Esophagus muscularis mucosa (tissue), 4 donors: ENCODE measurements at regions not wholly inside any gene's neighbourhood (a gene's known extent, or its start where the extent isn't known, plus 50 kb on each side); places are given as distances from the start of the nearest gene placed in this dataset.

ENCODE experiments used
- DNase-seq: peaks from one replicate; pipeline ENCODE4 v3.0.0-alpha.2; 2017; ENCODE audit errors: extremely low spot score
- H3K27ac ChIP-seq, 4 donors: fragments of 200-600 bp; sonication (generic); replicated peaks in 1 of 4; 1 replicate in 3 of 4; 2 replicates in 1 of 4; pipeline ENCODE4 v1.5.1; 2016 to 2019; ENCODE audit warnings: mild to moderate bottlenecking in 1 of 4
- H3K27me3 ChIP-seq, 4 donors: fragments of 200-600 bp; sonication (generic); one replicate each; pipeline versions ENCODE4 v1.5.1 to v1.6.0; 2016 to 2019
- H3K36me3 ChIP-seq, 4 donors: fragments of 200-600 bp; sonication (generic); one replicate each; pipeline ENCODE4 v1.5.1; 2016 to 2019
- H3K4me1 ChIP-seq, 4 donors: fragments of 200-600 bp; sonication (generic); one replicate each; pipeline ENCODE4 v1.5.1; 2016 to 2019
- H3K4me3 ChIP-seq, 4 donors: fragments of 200-600 bp; sonication (generic); 1 replicate in 2 of 4; 2 replicates in 2 of 4; pipeline ENCODE4 v1.5.1; 2016 to 2019; ENCODE audit warnings: mild to moderate bottlenecking in 4 of 4, moderate library complexity in 1 of 4
- H3K9me3 ChIP-seq, 4 donors: fragments of 200-600 bp; sonication (generic); 1 replicate in 3 of 4; 2 replicates in 1 of 4; pipeline ENCODE4 v1.5.1; 2016 to 2019
- CTCF ChIP-seq, 3 experiments: fragments of 200-600 bp in 2 of 3; fragments of 450-650 bp in 1 of 3; sonication (generic) in 2 of 3; IDR thresholded peaks; one replicate each; pipeline ENCODE4 v1.5.1; 2017 to 2019; ENCODE audit warnings: antibody characterized with exemption in 3 of 3, mild to moderate bottlenecking in 2 of 3, moderate library complexity in 1 of 3
- EP300 ChIP-seq: sonication (generic); formaldehyde crosslinking; IDR thresholded peaks from one replicate; pipeline ENCODE4 v1.6.1; 2017; ENCODE audit warnings: antibody characterized with exemption
- POLR2A ChIP-seq: fragments of 450-650 bp; IDR thresholded peaks from one replicate; pipeline ENCODE4 v1.6.1; 2017; ENCODE audit warnings: antibody characterized with exemption, moderate library complexity, mild to moderate bottlenecking, low read depth
- POLR2AphosphoS5 ChIP-seq, 2 donors: sonication (generic); formaldehyde crosslinking; IDR thresholded peaks; one replicate each; pipeline ENCODE4 v1.6.1; 2017; ENCODE audit warnings: antibody characterized with exemption in 2 of 2
- WGBS: methylation state at CpG from one replicate; pipeline ENCODE4 v1.1.5; 2018; 5-methylcytosine and 5-hydroxymethylcytosine counted together
- intact Hi-C: fragments of 100-400 bp; cut with DNase I; formaldehyde crosslinking; loops from one replicate; pipeline ENCODE4 v1.15.1; 2023

GRCh38 chr9:78575771-78576170, 278.8 kb downstream of the PSAT1 start:
- intact Hi-C loops, result no loop called here
- DNase-seq, result no peak

GRCh38 chr9:78577156-78577906, 280.4 kb downstream of the PSAT1 start:
- DNase-seq, result no peak
- no peak overlapping the region for H3K27ac ChIP-seq
- no peaks in the 10 kb centered on the region for H3K36me3 ChIP-seq
- H3K27me3 ChIP-seq, result no peaks in the 10 kb centered on the region
- over 99% methylated on average over 5 of the region's 5 CpGs for WGBS
- H3K4me3 ChIP-seq, result no peak overlapping the region
- intact Hi-C loops, result no loop called here
- TF ChIP-seq POLR2A (no peak), POLR2AphosphoS5 (IDR thresholded peaks at IDR 0.05) (no peak), CTCF (IDR thresholded peaks at IDR 0.05) (no peak), EP300 (no peak)
- H3K9me3 ChIP-seq, result no peaks in the 10 kb centered on the region
- H3K4me1 ChIP-seq, result no peaks in the 10 kb centered on the region

More at GRCh38 chr9:78575771-78576170, 278.8 kb downstream of the PSAT1 start:
- Histone ChIP-seq H3K27ac (no peak overlapping the region), H3K27me3 (no peaks in the 10 kb centered on the region), H3K4me3 (no peak overlapping the region), H3K9me3 (no peaks in the 10 kb centered on the region), H3K4me1 (no peaks in the 10 kb centered on the region), H3K36me3 (no peaks in the 10 kb centered on the region)
- WGBS, result 86% methylated on average over 3 of the region's 3 CpGs
- TF ChIP-seq POLR2AphosphoS5 (IDR thresholded peaks at IDR 0.05), result no peak
- TF ChIP-seq POLR2A, result no peak
- no peak for TF ChIP-seq EP300
- TF ChIP-seq CTCF (IDR thresholded peaks at IDR 0.05), result no peak

- intact Hi-C loops, result no loop called here
- Histone ChIP-seq H3K9me3 (no peaks in the 10 kb centered on the region), H3K36me3 (no peaks in the 10 kb centered on the region), H3K27ac (no peak overlapping the region), H3K4me1 (no peaks in the 10 kb centered on the region), H3K4me3 (no peak overlapping the region), H3K27me3 (no peaks in the 10 kb centered on the region)
- TF ChIP-seq POLR2A (no peak), CTCF (IDR thresholded peaks at IDR 0.05) (no peak), EP300 (no peak), POLR2AphosphoS5 (IDR thresholded peaks at IDR 0.05) (no peak)
- 78% methylated on average over 5 of the region's 5 CpGs for WGBS
- no peak for DNase-seq
These were observed 281.1 kb downstream of the PSAT1 start for GRCh38 chr9:78578072-78578471.

GRCh38 chr9:78582821-78583220, 285.9 kb downstream of the PSAT1 start:
- WGBS, result 74% methylated on average over 5 of the region's 5 CpGs
- Histone ChIP-seq H3K9me3 (peaks cover 0 to 6% (median 0%) of the 10 kb centered on the region in 4 donors), H3K27me3 (no peaks in the 10 kb centered on the region), H3K4me1 (no peaks in the 10 kb centered on the region), H3K36me3 (no peaks in the 10 kb centered on the region), H3K27ac (no peak overlapping the region), H3K4me3 (no peak overlapping the region)
- no peak for DNase-seq
- no peak for TF ChIP-seq POLR2A
- intact Hi-C loops, result no loop called here

- intact Hi-C loops, result no loop called here
- 98% methylated on average over 1 of the region's 1 CpG for WGBS
These were observed 287.7 kb downstream of the PSAT1 start for GRCh38 chr9:78584589-78584988.

More at GRCh38 chr9:78584589-78584988, 287.7 kb downstream of the PSAT1 start:
- H3K4me3 ChIP-seq, result no peak overlapping the region
- no peak for DNase-seq
- no peaks in the 10 kb centered on the region for H3K27me3 ChIP-seq
- H3K9me3 ChIP-seq, result peaks cover 0 to 6% (median 0%) of the 10 kb centered on the region in 4 donors
- H3K4me1 ChIP-seq, result no peaks in the 10 kb centered on the region
- no peaks in the 10 kb centered on the region for H3K36me3 ChIP-seq
- TF ChIP-seq EP300 (no peak), POLR2AphosphoS5 (IDR thresholded peaks at IDR 0.05) (no peak), CTCF (IDR thresholded peaks at IDR 0.05) (no peak)
- no peak overlapping the region for H3K27ac ChIP-seq
